OCI-LY3 (cell line): ENCODE measurements at regions not wholly inside any gene's neighbourhood (a gene's known extent, or its start where the extent isn't known, plus 50 kb on each side); places are given as distances from the start of the nearest gene placed in this dataset.

Experiments used
- EZH2phosphoT487 ChIP-seq: fragments of 200-600 bp; shearing (Covaris generic); IDR thresholded peaks from 2 replicates; pipeline ENCODE4 v1.6.1; 2018; ENCODE audit warnings: antibody characterized with exemption, mixed run types, low read depth
- TF ChIP-seq, protein P1 (sequence below): fragments of 200-600, 300-600 bp; sonication (generic); IDR thresholded peaks from 2 replicates; pipeline ENCODE4 v1.5.1; 2014; ENCODE audit warnings: antibody characterized with exemption, low read length, low read depth

- TF ChIP-seq, protein P1, sequence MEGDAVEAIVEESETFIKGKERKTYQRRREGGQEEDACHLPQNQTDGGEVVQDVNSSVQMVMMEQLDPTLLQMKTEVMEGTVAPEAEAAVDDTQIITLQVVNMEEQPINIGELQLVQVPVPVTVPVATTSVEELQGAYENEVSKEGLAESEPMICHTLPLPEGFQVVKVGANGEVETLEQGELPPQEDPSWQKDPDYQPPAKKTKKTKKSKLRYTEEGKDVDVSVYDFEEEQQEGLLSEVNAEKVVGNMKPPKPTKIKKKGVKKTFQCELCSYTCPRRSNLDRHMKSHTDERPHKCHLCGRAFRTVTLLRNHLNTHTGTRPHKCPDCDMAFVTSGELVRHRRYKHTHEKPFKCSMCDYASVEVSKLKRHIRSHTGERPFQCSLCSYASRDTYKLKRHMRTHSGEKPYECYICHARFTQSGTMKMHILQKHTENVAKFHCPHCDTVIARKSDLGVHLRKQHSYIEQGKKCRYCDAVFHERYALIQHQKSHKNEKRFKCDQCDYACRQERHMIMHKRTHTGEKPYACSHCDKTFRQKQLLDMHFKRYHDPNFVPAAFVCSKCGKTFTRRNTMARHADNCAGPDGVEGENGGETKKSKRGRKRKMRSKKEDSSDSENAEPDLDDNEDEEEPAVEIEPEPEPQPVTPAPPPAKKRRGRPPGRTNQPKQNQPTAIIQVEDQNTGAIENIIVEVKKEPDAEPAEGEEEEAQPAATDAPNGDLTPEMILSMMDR: no peak
- no peak for TF ChIP-seq EZH2phosphoT487
These were observed 65.8 kb downstream of the ISL1 start for GRCh38 chr5:51449026-51449425.
